ENCODE measurements at regions not wholly inside any gene's neighbourhood (a gene's known extent, or its start where the extent isn't known, plus 50 kb on each side); places are given as distances from the start of the nearest gene placed in this dataset.
"Not testable (repeated sequence)": the region's sequence is repeated elsewhere in the genome, so short reads cannot be mapped to it uniquely, and the experiment has no call there.

- not testable (repeated sequence) for H3K4me3 ChIP-seq (ENCODE audit: low read depth, low read length); DNase-seq (ENCODE audit: low read depth)
Observed at GRCh38 chr4:131750006-131750405, 1399.1 kb upstream of the PCDH10 start.

- not testable (repeated sequence) for H3K4me3 ChIP-seq (ENCODE audit: low read depth, low read length); DNase-seq (ENCODE audit: low read depth)
Observed at GRCh38 chr4:131750469-131750868, 1398.6 kb upstream of the PCDH10 start.

DNA sequence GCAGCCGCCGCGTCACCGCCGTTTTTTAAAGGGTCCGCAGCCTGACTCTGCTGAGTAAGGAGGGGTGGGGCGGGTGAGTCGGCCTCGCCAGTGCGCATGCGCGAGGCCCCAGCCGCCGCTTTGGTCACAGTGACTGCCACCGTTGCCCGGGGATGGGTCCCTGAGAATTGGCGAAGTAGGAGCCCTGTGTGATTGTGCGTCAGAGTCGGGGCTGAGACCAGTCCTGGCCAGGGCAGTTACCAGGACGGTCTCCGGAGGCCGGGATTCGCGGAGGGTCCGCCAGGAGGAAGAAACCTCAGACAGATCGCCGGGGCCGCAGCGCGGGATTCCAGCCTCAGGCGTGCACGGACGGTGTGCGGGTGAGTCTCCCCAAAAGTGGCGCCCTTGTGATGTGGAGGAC lies 1386.9 kb upstream of the PCDH10 start:
- not testable (repeated sequence) for H3K4me3 ChIP-seq (ENCODE audit: low read depth, low read length); DNase-seq (ENCODE audit: low read depth)

DNA sequence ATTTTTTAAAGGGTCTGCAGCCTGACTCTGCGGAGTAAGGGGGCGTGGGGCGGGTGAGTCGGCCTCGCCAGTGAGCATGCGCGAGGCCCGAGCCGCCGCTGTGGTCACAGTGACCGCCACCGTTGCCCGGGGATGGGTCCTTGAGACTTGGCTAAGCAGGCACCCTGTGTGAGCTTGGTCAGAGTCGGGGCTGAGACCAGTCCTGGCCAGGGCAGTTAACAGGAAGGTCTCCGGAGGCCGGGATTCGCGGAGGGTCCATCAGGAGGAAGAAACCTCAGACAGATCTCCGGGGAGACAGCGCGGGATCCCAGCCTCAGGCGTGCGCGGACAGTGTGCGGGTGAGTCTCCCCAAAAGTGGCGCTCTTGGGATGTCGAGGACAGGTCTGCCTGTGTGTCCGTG lies 1384.4 kb upstream of the PCDH10 start:
- no peak overlapping the region for H3K4me3 ChIP-seq (ENCODE audit: low read depth, low read length)
- no peak for DNase-seq (ENCODE audit: low read depth)
- no peak for TF ChIP-seq MYC (IDR thresholded peaks at IDR 0.05; ENCODE audit: low read depth, low read length)
- no peak for TF ChIP-seq CTCF (IDR thresholded peaks at IDR 0.05; ENCODE audit: low read depth, low read length)

GRCh38 chr4:131774382-131774781 lies 1374.7 kb upstream of the PCDH10 start:
- not testable (repeated sequence) for DNase-seq (ENCODE audit: low read depth); H3K4me3 ChIP-seq (ENCODE audit: low read depth, low read length)

GRCh38 chr4:131810565-131810964 lies 1338.5 kb upstream of the PCDH10 start:
- H3K4me3 ChIP-seq (ENCODE audit: low read depth, low read length): not testable (repeated sequence)

More at GRCh38 chr4:131810565-131810964, 1338.5 kb upstream of the PCDH10 start:
- not testable (repeated sequence) for DNase-seq (ENCODE audit: low read depth)
